Fibroblast of villous mesenchyme (primary cell): ENCODE measurements at regions not wholly inside any gene's neighbourhood (a gene's known extent, or its start where the extent isn't known, plus 50 kb on each side); places are given as distances from the start of the nearest gene placed in this dataset.

Experiments used
- DNase-seq: peaks from one replicate; pipeline ENCODE4 v3.0.0-alpha.2; 2010; ENCODE audit warnings: low read depth
- H3K4me3 ChIP-seq: 2 replicates; pipeline ENCODE4 v1.5.1; 2011; ENCODE audit warnings: low read depth, mild to moderate bottlenecking, low read length
- TF ChIP-seq, protein P1 (sequence below): IDR thresholded peaks from 2 replicates; pipeline ENCODE4 v1.5.1; 2012; ENCODE audit warnings: low read depth, mild to moderate bottlenecking, low read length; ENCODE audit not compliant: insufficient read depth

GRCh38 chr7:21054427-21055112, 267.9 kb upstream of the SP8 start:
- TF ChIP-seq, protein P1, sequence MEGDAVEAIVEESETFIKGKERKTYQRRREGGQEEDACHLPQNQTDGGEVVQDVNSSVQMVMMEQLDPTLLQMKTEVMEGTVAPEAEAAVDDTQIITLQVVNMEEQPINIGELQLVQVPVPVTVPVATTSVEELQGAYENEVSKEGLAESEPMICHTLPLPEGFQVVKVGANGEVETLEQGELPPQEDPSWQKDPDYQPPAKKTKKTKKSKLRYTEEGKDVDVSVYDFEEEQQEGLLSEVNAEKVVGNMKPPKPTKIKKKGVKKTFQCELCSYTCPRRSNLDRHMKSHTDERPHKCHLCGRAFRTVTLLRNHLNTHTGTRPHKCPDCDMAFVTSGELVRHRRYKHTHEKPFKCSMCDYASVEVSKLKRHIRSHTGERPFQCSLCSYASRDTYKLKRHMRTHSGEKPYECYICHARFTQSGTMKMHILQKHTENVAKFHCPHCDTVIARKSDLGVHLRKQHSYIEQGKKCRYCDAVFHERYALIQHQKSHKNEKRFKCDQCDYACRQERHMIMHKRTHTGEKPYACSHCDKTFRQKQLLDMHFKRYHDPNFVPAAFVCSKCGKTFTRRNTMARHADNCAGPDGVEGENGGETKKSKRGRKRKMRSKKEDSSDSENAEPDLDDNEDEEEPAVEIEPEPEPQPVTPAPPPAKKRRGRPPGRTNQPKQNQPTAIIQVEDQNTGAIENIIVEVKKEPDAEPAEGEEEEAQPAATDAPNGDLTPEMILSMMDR, result no peak
- DNase-seq, result no peak
- H3K4me3 ChIP-seq, result no peak overlapping the region

DNA sequence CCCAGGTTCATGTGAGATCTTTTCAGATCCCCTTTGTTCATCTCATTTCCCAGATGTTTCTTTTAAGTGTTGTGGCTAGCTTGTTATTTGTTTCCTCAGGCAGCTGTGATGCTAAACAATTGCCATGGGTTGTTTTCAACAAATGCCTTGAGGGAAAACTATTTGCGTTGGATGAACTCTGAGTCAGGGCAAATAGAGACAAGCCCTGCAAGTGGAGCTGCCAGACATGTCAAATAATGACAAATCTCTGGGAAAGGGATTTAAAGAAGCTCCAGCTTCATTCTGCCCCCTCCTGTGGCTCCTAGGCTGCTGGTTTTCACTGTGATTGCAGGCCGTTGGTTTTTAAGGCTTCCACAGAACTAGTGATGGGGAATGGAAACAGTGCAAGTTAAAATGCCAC, 272.4 kb upstream of the SP8 start:
- no peak for DNase-seq
- TF ChIP-seq, protein P1, result no peak
- H3K4me3 ChIP-seq, result no peak overlapping the region

- no peak overlapping the region for H3K4me3 ChIP-seq
- no peak for DNase-seq
- TF ChIP-seq, protein P1, result no peak
These were observed 276.4 kb upstream of the SP8 start for GRCh38 chr7:21063106-21063505.

- H3K4me3 ChIP-seq, result no peak overlapping the region
- DNase-seq, result no peak
- TF ChIP-seq, protein P1, result no peak
These were observed 278.3 kb upstream of the SP8 start for GRCh38 chr7:21064698-21065648.

- no peak overlapping the region for H3K4me3 ChIP-seq
- no peak for DNase-seq
- TF ChIP-seq, protein P1, result no peak
These were observed 279.5 kb upstream of the SP8 start for GRCh38 chr7:21066221-21066620.

DNA sequence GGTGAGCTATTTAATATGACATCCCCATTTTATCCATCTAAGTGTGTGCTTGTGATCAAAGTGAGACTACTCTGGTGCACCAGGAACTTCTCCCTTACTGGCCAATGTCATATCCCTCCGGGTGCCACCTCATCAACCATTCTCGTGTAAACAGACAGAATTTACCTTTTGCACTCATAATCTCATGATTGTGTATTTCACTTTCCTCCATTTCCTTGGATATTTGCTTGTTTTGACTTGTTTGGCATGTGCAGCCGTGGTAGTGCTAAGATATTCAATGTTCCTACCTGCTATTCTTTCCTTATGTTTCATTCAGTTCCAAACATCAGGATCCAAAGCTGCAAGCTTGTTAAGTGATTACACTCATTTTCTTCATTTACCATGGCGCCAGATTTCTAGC, 280.5 kb upstream of the SP8 start:
- TF ChIP-seq, protein P1, result no peak
- H3K4me3 ChIP-seq, result no peak overlapping the region
- no peak for DNase-seq
